ENCODE measurements at regions not wholly inside any gene's neighbourhood (a gene's known extent, or its start where the extent isn't known, plus 50 kb on each side); places are given as distances from the start of the nearest gene placed in this dataset.

GRCh38 chr13:50074843-50075242, 59.6 kb downstream of the KCNRG start:
- TF ChIP-seq, protein P1, sequence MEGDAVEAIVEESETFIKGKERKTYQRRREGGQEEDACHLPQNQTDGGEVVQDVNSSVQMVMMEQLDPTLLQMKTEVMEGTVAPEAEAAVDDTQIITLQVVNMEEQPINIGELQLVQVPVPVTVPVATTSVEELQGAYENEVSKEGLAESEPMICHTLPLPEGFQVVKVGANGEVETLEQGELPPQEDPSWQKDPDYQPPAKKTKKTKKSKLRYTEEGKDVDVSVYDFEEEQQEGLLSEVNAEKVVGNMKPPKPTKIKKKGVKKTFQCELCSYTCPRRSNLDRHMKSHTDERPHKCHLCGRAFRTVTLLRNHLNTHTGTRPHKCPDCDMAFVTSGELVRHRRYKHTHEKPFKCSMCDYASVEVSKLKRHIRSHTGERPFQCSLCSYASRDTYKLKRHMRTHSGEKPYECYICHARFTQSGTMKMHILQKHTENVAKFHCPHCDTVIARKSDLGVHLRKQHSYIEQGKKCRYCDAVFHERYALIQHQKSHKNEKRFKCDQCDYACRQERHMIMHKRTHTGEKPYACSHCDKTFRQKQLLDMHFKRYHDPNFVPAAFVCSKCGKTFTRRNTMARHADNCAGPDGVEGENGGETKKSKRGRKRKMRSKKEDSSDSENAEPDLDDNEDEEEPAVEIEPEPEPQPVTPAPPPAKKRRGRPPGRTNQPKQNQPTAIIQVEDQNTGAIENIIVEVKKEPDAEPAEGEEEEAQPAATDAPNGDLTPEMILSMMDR (conservative IDR thresholded peaks at IDR 0.05; ENCODE audit: low read depth, low read length) = no peak
- no peak for TF ChIP-seq EZH2 (IDR thresholded peaks at IDR 0.05; ENCODE audit: borderline replicate concordance, low read depth, low read length, poor library complexity, severe bottlenecking)
